Nephron progenitor cell (in vitro differentiated cells): ENCODE measurements at regions not wholly inside any gene's neighbourhood (a gene's known extent, or its start where the extent isn't known, plus 50 kb on each side); places are given as distances from the start of the nearest gene placed in this dataset.

Source experiments
- DNase-seq: peaks from one replicate; pipeline ENCODE4 v3.0.0; 2021
- H3K27ac Mint-ChIP-seq: 2 replicates; pipeline ENCODE4 v1.8.0; 2021; ENCODE audit warnings: mild to moderate bottlenecking, moderate library complexity, mixed read lengths
- H3K27me3 Mint-ChIP-seq: 2 replicates; pipeline ENCODE4 v1.8.0; 2021; ENCODE audit warnings: mild to moderate bottlenecking, low read depth, mixed read lengths; ENCODE audit not compliant: poor library complexity
- H3K36me3 Mint-ChIP-seq: 2 replicates; pipeline ENCODE4 v1.8.0; 2021; ENCODE audit warnings: low read depth, mixed read lengths
- H3K4me1 Mint-ChIP-seq: 2 replicates; pipeline ENCODE4 v1.8.0; 2021; ENCODE audit warnings: mixed read lengths
- H3K4me3 Mint-ChIP-seq: 2 replicates; pipeline ENCODE4 v1.8.0; 2021; ENCODE audit warnings: mild to moderate bottlenecking, moderate library complexity, mixed read lengths
- H3K9me3 Mint-ChIP-seq: 2 replicates; pipeline ENCODE4 v1.8.0; 2021; ENCODE audit warnings: mild to moderate bottlenecking, moderate library complexity, mixed read lengths
- CTCF ChIP-seq: fragments of 200-600 bp; sonication (generic); IDR thresholded peaks from 2 replicates; pipeline ENCODE4 v1.5.0; 2021; ENCODE audit warnings: antibody characterized with exemption

GRCh38 chr12:125634813-125635212, 569.6 kb downstream of the AACS start:
- no peak for DNase-seq
- Mint-ChIP-seq H3K27ac (no peak overlapping the region), H3K36me3 (no peaks in the 10 kb centered on the region), H3K9me3 (peaks cover 10% of the 10 kb centered on the region), H3K4me3 (no peak overlapping the region), H3K4me1 (no peaks in the 10 kb centered on the region), H3K27me3 (peaks cover 5% of the 10 kb centered on the region)
- no peak for TF ChIP-seq CTCF

GRCh38 chr12:125639826-125640225, 574.6 kb downstream of the AACS start:
- DNase-seq = no peak
- no peaks in the 10 kb centered on the region for H3K36me3 Mint-ChIP-seq
- H3K9me3 Mint-ChIP-seq = peaks cover 7% of the 10 kb centered on the region
- H3K27me3 Mint-ChIP-seq = peaks cover 5% of the 10 kb centered on the region
- TF ChIP-seq CTCF = no peak
- no peak overlapping the region for H3K4me3 Mint-ChIP-seq
- H3K27ac Mint-ChIP-seq = no peak overlapping the region
- no peaks in the 10 kb centered on the region for H3K4me1 Mint-ChIP-seq

GRCh38 chr12:125643055-125643454, 577.8 kb downstream of the AACS start:
- no peak for DNase-seq
- no peaks in the 10 kb centered on the region for H3K27me3 Mint-ChIP-seq
- no peaks in the 10 kb centered on the region for H3K4me1 Mint-ChIP-seq
- no peak overlapping the region for H3K27ac Mint-ChIP-seq
- no peak for TF ChIP-seq CTCF
- no peak overlapping the region for H3K4me3 Mint-ChIP-seq
- no peaks in the 10 kb centered on the region for H3K9me3 Mint-ChIP-seq
- no peaks in the 10 kb centered on the region for H3K36me3 Mint-ChIP-seq

- no peaks in the 10 kb centered on the region for H3K4me1 Mint-ChIP-seq
- TF ChIP-seq CTCF = no peak
- H3K36me3 Mint-ChIP-seq = no peaks in the 10 kb centered on the region
- no peaks in the 10 kb centered on the region for H3K9me3 Mint-ChIP-seq
- H3K27me3 Mint-ChIP-seq = no peaks in the 10 kb centered on the region
- H3K4me3 Mint-ChIP-seq = no peak overlapping the region
- DNase-seq = no peak
- H3K27ac Mint-ChIP-seq = no peak overlapping the region
Observed at GRCh38 chr12:125645724-125646123, 580.5 kb downstream of the AACS start.

GRCh38 chr12:125650587-125650986, 585.4 kb downstream of the AACS start:
- no peak for DNase-seq
- Mint-ChIP-seq H3K9me3 (no peaks in the 10 kb centered on the region), H3K4me1 (no peaks in the 10 kb centered on the region), H3K27me3 (no peaks in the 10 kb centered on the region), H3K4me3 (no peak overlapping the region), H3K27ac (no peak overlapping the region), H3K36me3 (no peaks in the 10 kb centered on the region)
- no peak for TF ChIP-seq CTCF

- no peaks in the 10 kb centered on the region for H3K36me3 Mint-ChIP-seq
- DNase-seq = no peak
- no peaks in the 10 kb centered on the region for H3K4me1 Mint-ChIP-seq
- no peaks in the 10 kb centered on the region for H3K27me3 Mint-ChIP-seq
- no peak overlapping the region for H3K27ac Mint-ChIP-seq
- H3K4me3 Mint-ChIP-seq = no peak overlapping the region
- TF ChIP-seq CTCF = no peak
- no peaks in the 10 kb centered on the region for H3K9me3 Mint-ChIP-seq
Observed at GRCh38 chr12:125651625-125652024, 586.4 kb downstream of the AACS start.
